ENCODE measurements at regions not wholly inside any gene's neighbourhood (a gene's known extent, or its start where the extent isn't known, plus 50 kb on each side); places are given as distances from the start of the nearest gene placed in this dataset.

GRCh38 chr13:65868884-65869283 lies 1361.3 kb downstream of the PCDH9 start:
- 70% methylated on average over 6 of the region's 6 CpGs for WGBS
- DNase-seq (ENCODE audit: low spot score) = no peak

GRCh38 chr13:65868099-65868498 lies 1362.0 kb downstream of the PCDH9 start:
- no peak for TF ChIP-seq FOXA2 (IDR thresholded peaks at IDR 0.05)
- TF ChIP-seq EGR1 (IDR thresholded peaks at IDR 0.05; ENCODE audit: low read depth in 2 of 2) = no peak
- no peak for TF ChIP-seq TAF1 (conservative IDR thresholded peaks at IDR 0.05)
- TF ChIP-seq FOXA1 (IDR thresholded peaks at IDR 0.05) = no peak
- TF ChIP-seq, protein P1, sequence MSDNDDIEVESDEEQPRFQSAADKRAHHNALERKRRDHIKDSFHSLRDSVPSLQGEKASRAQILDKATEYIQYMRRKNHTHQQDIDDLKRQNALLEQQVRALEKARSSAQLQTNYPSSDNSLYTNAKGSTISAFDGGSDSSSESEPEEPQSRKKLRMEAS (IDR thresholded peaks at IDR 0.05) = no peak
- no peak for TF ChIP-seq ATF3 (IDR thresholded peaks at IDR 0.05)
- TF ChIP-seq REST (IDR thresholded peaks at IDR 0.05) = no peak
- no peak for TF ChIP-seq SP1 (IDR thresholded peaks at IDR 0.05)
- no peaks in the 10 kb centered on the region for H3K9me3 ChIP-seq (ENCODE audit: control insufficient read depth in 4 of 4, low read length in 3 of 4)
- no peaks in the 10 kb centered on the region for H3K4me1 ChIP-seq (ENCODE audit: control insufficient read depth in 4 of 4, insufficient read depth in 4 of 4, low read length in 3 of 4)
- DNase-seq (ENCODE audit: low spot score) = no peak
- no peaks in the 10 kb centered on the region for H3K36me3 ChIP-seq (ENCODE audit: control insufficient read depth in 4 of 4, insufficient read depth in 3 of 4, low read depth in 1 of 4, low read length in 3 of 4)
- WGBS = 75% methylated on average over 4 of the region's 4 CpGs
- no peak overlapping the region for H3K4me3 ChIP-seq (ENCODE audit: low read depth in 1 of 3, low read length in 3 of 3)
- H3K27ac ChIP-seq (ENCODE audit: low read depth in 1 of 2, low read length in 2 of 2) = no peak overlapping the region
- H3K9ac ChIP-seq (ENCODE audit: low read depth in 1 of 2, low read length in 2 of 2) = no peak overlapping the region
- no peaks in the 10 kb centered on the region for H3K27me3 ChIP-seq (ENCODE audit: control insufficient read depth in 4 of 4, insufficient read depth in 4 of 4, low read length in 3 of 4)

More at GRCh38 chr13:65868884-65869283, 1361.3 kb downstream of the PCDH9 start:
- no peak for TF ChIP-seq ATF3 (IDR thresholded peaks at IDR 0.05)
- no peak for TF ChIP-seq FOXA1 (IDR thresholded peaks at IDR 0.05)
- TF ChIP-seq, protein P1 (IDR thresholded peaks at IDR 0.05) = no peak
- no peak for TF ChIP-seq GABPA (IDR thresholded peaks at IDR 0.05 in 1 of 2, conservative IDR thresholded peaks at IDR 0.05 in 1 of 2)
- no peak for TF ChIP-seq FOXA2 (IDR thresholded peaks at IDR 0.05)
- TF ChIP-seq YY1 (IDR thresholded peaks at IDR 0.05) = no peak
- no peak for TF ChIP-seq HNF4A (conservative IDR thresholded peaks at IDR 0.05)
- TF ChIP-seq JUND (IDR thresholded peaks at IDR 0.05) = no peak
- no peak for TF ChIP-seq SP1 (IDR thresholded peaks at IDR 0.05)
- TF ChIP-seq TAF1 (conservative IDR thresholded peaks at IDR 0.05) = no peak
- Histone ChIP-seq H3K4me3 (ENCODE audit: low read depth in 1 of 3, low read length in 3 of 3) (no peak overlapping the region), H3K36me3 (ENCODE audit: control insufficient read depth in 4 of 4, insufficient read depth in 3 of 4, low read depth in 1 of 4, low read length in 3 of 4) (no peaks in the 10 kb centered on the region), H3K9me3 (ENCODE audit: control insufficient read depth in 4 of 4, low read length in 3 of 4) (no peaks in the 10 kb centered on the region), H3K4me1 (ENCODE audit: control insufficient read depth in 4 of 4, insufficient read depth in 4 of 4, low read length in 3 of 4) (no peaks in the 10 kb centered on the region), H3K27ac (ENCODE audit: low read depth in 1 of 2, low read length in 2 of 2) (no peak overlapping the region), H3K9ac (ENCODE audit: low read depth in 1 of 2, low read length in 2 of 2) (no peak overlapping the region), H3K27me3 (ENCODE audit: control insufficient read depth in 4 of 4, insufficient read depth in 4 of 4, low read length in 3 of 4) (no peaks in the 10 kb centered on the region)

DNA sequence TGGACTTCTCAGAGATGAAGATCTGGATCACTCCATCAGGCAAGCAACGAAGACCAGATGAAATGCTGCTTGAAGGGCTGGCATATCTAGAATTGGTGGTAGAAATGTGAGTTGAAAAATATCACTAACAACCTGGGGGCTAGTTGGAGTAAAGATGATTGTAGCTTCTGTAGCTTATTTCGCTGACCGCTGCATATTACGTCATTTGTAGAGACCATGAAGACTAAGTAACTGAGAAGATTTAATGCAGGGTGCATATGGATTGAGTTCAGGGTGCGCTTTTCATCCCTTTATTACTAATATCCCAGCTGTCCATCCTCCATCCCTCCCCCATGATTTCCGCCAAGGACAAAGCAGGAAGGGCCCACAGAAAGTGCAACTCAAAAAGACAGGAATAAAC lies 1364.0 kb downstream of the PCDH9 start:
- DNase-seq (ENCODE audit: low spot score) = no peak
- Histone ChIP-seq H3K9ac (ENCODE audit: low read depth in 1 of 2, low read length in 2 of 2) (no peak overlapping the region), H3K36me3 (ENCODE audit: control insufficient read depth in 4 of 4, insufficient read depth in 3 of 4, low read depth in 1 of 4, low read length in 3 of 4) (no peaks in the 10 kb centered on the region), H3K27ac (ENCODE audit: low read depth in 1 of 2, low read length in 2 of 2) (no peak overlapping the region), H3K4me3 (ENCODE audit: low read depth in 1 of 3, low read length in 3 of 3) (no peak overlapping the region), H3K4me1 (ENCODE audit: control insufficient read depth in 4 of 4, insufficient read depth in 4 of 4, low read length in 3 of 4) (no peaks in the 10 kb centered on the region), H3K9me3 (ENCODE audit: control insufficient read depth in 4 of 4, low read length in 3 of 4) (no peaks in the 10 kb centered on the region), H3K27me3 (ENCODE audit: control insufficient read depth in 4 of 4, insufficient read depth in 4 of 4, low read length in 3 of 4) (no peaks in the 10 kb centered on the region)
- 82% methylated on average over 6 of the region's 6 CpGs for WGBS
- TF ChIP-seq HNF4G (IDR thresholded peaks at IDR 0.05) = no peak
- TF ChIP-seq, protein P1 (IDR thresholded peaks at IDR 0.05) = no peak
- no peak for TF ChIP-seq RAD21 (IDR thresholded peaks at IDR 0.05)
- no peak for TF ChIP-seq YY1 (IDR thresholded peaks at IDR 0.05)
- TF ChIP-seq NR2F2 (IDR thresholded peaks at IDR 0.05) = no peak
- TF ChIP-seq GABPA (IDR thresholded peaks at IDR 0.05 in 1 of 2, conservative IDR thresholded peaks at IDR 0.05 in 1 of 2) = no peak
- TF ChIP-seq JUND (IDR thresholded peaks at IDR 0.05) = no peak
- no peak for TF ChIP-seq ZBTB33 (IDR thresholded peaks at IDR 0.05)
- TF ChIP-seq EGR1 (IDR thresholded peaks at IDR 0.05; ENCODE audit: low read depth in 2 of 2) = no peak
- no peak for TF ChIP-seq TAF1 (conservative IDR thresholded peaks at IDR 0.05)
- TF ChIP-seq REST (IDR thresholded peaks at IDR 0.05) = no peak
- TF ChIP-seq HNF4A (conservative IDR thresholded peaks at IDR 0.05) = no peak

All from liver (tissue), 7 donors.